Tibial nerve (tissue), 4 donors: ENCODE measurements at regions not wholly inside any gene's neighbourhood (a gene's known extent, or its start where the extent isn't known, plus 50 kb on each side); places are given as distances from the start of the nearest gene placed in this dataset.

ENCODE experiments used
- DNase-seq, 2 donors: peaks; one replicate each; pipeline ENCODE4 v3.0.0-alpha.2; 2019; ENCODE audit warnings: low spot score in 2 of 2
- H3K27ac ChIP-seq, 4 donors: fragments of 200-600 bp; sonication (generic) in 3 of 4; one replicate each; pipeline ENCODE4 v1.5.1; 2017 to 2019; ENCODE audit warnings: mild to moderate bottlenecking in 1 of 4
- H3K27me3 ChIP-seq, 2 donors: fragments of 200-600 bp; sonication (generic) in 1 of 2; one replicate each; pipeline versions ENCODE4 v1.5.1 to v1.6.0; 2017 to 2019
- H3K36me3 ChIP-seq, 3 donors: fragments of 200-600 bp; sonication (generic); one replicate each; pipeline ENCODE4 v1.5.1; 2018 to 2019
- H3K4me1 ChIP-seq, 4 donors: fragments of 200-600 bp; sonication (generic) in 3 of 4; one replicate each; pipeline ENCODE4 v1.5.1; 2017 to 2019
- H3K4me3 ChIP-seq, 4 donors: fragments of 200-600 bp; sonication (generic) in 3 of 4; one replicate each; pipeline ENCODE4 v1.5.1; 2017 to 2019; ENCODE audit warnings: mild to moderate bottlenecking in 1 of 4, moderate library complexity in 1 of 4
- H3K9me3 ChIP-seq, 4 donors: fragments of 200-600 bp; sonication (generic) in 3 of 4; one replicate each; pipeline ENCODE4 v1.5.1; 2017 to 2019
- EP300 ChIP-seq, 2 donors: sonication (generic); formaldehyde crosslinking; IDR thresholded peaks; one replicate each; pipeline ENCODE4 v1.6.1; 2017; ENCODE audit warnings: antibody characterized with exemption in 2 of 2, mild to moderate bottlenecking in 1 of 2
- POLR2A ChIP-seq, 2 donors: fragments of 450-650 bp; IDR thresholded peaks; one replicate each; pipeline ENCODE4 v1.6.1; 2017; ENCODE audit warnings: antibody characterized with exemption in 2 of 2, mild to moderate bottlenecking in 2 of 2, moderate library complexity in 2 of 2
- WGBS, 2 donors: methylation state at CpG; one replicate each; pipeline ENCODE4 v1.1.5; 2018; 5-methylcytosine and 5-hydroxymethylcytosine counted together
- TF ChIP-seq, protein P1 (sequence below), 5 experiments: fragments of 200-600 bp in 3 of 5; fragments of 450-650 bp in 2 of 5; sonication (generic) in 3 of 5; IDR thresholded peaks; one replicate each; pipeline ENCODE4 v1.5.1; 2016 to 2019; ENCODE audit warnings: antibody characterized with exemption in 5 of 5, mild to moderate bottlenecking in 3 of 5, moderate library complexity in 2 of 5

DNA sequence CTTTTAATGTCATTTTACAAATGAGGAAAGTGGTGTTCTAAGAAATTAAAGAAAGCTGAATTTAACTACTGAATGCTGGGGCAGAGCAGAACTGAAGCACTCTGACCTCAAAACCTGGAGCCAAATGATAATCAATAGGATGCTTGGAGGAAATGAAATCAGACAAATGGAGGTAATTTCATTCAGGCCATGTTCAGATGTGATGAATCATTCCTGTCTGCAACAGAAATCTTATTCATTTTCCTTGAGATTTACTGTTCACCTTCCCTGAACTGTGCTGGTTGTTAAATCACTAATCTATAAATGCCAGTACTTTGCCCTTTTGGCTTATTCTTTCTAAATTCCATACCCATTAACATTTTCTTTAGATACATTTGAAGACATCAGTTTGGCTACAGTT is 85.6 kb upstream of the SNX7 start:
- no peaks in the 10 kb centered on the region for H3K27me3 ChIP-seq
- no peaks in the 10 kb centered on the region for H3K4me1 ChIP-seq
- H3K9me3 ChIP-seq = no peaks in the 10 kb centered on the region
- no peak overlapping the region for H3K4me3 ChIP-seq
- DNase-seq = no peak
- H3K27ac ChIP-seq = no peak overlapping the region
- H3K36me3 ChIP-seq = no peaks in the 10 kb centered on the region
- TF ChIP-seq EP300 (IDR thresholded peaks at IDR 0.05) = no peak
- TF ChIP-seq POLR2A (IDR thresholded peaks at IDR 0.05) = no peak
- TF ChIP-seq, protein P1, sequence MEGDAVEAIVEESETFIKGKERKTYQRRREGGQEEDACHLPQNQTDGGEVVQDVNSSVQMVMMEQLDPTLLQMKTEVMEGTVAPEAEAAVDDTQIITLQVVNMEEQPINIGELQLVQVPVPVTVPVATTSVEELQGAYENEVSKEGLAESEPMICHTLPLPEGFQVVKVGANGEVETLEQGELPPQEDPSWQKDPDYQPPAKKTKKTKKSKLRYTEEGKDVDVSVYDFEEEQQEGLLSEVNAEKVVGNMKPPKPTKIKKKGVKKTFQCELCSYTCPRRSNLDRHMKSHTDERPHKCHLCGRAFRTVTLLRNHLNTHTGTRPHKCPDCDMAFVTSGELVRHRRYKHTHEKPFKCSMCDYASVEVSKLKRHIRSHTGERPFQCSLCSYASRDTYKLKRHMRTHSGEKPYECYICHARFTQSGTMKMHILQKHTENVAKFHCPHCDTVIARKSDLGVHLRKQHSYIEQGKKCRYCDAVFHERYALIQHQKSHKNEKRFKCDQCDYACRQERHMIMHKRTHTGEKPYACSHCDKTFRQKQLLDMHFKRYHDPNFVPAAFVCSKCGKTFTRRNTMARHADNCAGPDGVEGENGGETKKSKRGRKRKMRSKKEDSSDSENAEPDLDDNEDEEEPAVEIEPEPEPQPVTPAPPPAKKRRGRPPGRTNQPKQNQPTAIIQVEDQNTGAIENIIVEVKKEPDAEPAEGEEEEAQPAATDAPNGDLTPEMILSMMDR (IDR thresholded peaks at IDR 0.05) = no peak

DNA sequence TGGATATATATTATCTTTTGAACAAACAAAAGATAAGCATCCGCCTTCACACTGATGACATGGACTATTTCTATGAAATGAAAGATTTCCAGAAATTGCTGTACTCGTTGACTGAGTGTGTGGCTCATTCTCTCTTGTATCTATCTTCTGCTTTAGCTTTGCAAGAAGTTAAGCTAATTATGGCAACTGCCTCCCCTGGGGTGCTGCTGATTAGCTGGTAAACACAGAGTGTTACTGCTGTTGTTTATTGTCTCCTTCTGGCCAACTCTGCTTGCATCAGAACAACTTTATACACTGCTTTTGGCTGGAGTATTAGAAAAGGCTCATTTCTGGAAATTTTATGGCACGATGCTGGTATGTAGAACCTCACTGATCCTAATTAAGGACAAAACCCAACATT is 95.6 kb upstream of the SNX7 start:
- no peak for TF ChIP-seq POLR2A (IDR thresholded peaks at IDR 0.05)
- no peak for TF ChIP-seq EP300 (IDR thresholded peaks at IDR 0.05)
- TF ChIP-seq, protein P1 (IDR thresholded peaks at IDR 0.05) = no peak
- no peak overlapping the region for H3K4me3 ChIP-seq
- no peaks in the 10 kb centered on the region for H3K4me1 ChIP-seq
- H3K27ac ChIP-seq = no peak overlapping the region
- WGBS, 2 donors = 47 to 49% methylated on average over 3 of the region's 3 CpGs
- H3K36me3 ChIP-seq = no peaks in the 10 kb centered on the region
- H3K27me3 ChIP-seq = no peaks in the 10 kb centered on the region
- DNase-seq = no peak
- peaks cover 0 to 7% (median 0%) of the 10 kb centered on the region in 4 donors for H3K9me3 ChIP-seq

DNA sequence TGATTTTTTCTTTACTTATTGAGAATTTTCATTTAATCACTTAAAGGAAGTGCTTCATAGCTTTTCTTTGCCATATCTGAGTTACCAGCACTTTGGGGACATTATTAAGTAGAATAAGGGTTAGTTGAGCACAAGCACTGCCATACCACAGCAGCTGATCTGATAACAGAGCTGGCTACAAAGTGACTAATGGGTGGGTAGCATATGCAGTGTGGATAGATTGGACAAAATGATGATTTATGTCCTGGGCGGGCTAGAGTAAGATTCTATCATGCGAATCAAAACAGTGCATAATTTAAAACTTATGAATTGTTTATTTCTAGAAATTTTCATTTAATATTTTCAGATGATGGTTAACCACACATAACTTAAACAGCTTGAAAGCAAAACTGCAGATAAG is 102.2 kb upstream of the SNX7 start:
- Histone ChIP-seq H3K27ac (no peak overlapping the region), H3K4me3 (no peak overlapping the region), H3K4me1 (peaks cover 0 to 7% (median 0%) of the 10 kb centered on the region in 4 donors), H3K9me3 (peaks cover 0 to 7% (median 0%) of the 10 kb centered on the region in 4 donors), H3K27me3 (no peaks in the 10 kb centered on the region), H3K36me3 (no peaks in the 10 kb centered on the region)
- TF ChIP-seq EP300 (IDR thresholded peaks at IDR 0.05) (no peak), POLR2A (IDR thresholded peaks at IDR 0.05) (no peak)
- TF ChIP-seq, protein P1 (IDR thresholded peaks at IDR 0.05) = no peak
- WGBS, 2 donors = 89 to 94% methylated on average over 2 of the region's 2 CpGs
- DNase-seq = no peak

DNA sequence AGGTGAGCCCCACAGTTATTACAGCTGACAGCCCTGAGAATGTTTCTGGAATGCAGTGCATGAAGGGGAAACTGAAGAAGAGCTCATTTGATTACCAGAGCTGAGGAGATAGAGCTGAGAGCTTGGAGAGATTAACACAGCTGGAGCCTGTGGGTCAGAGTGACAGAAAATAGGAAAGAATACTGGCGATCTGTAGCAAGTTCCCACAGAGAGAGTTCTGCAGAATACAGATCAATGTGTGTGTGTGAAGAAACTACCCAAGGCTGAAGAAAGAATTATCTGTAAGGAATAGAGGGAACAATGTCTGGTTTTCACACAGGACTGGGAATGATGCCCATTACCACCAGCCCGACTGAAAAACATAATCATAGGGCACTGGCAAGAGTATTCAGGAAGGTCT is 103.6 kb upstream of the SNX7 start:
- 24 to 29% methylated on average over 2 of the region's 2 CpGs for WGBS, 2 donors
- Histone ChIP-seq H3K27me3 (no peaks in the 10 kb centered on the region), H3K9me3 (no peaks in the 10 kb centered on the region), H3K36me3 (no peaks in the 10 kb centered on the region), H3K27ac (no peak overlapping the region), H3K4me3 (no peak overlapping the region), H3K4me1 (peaks cover 0 to 7% (median 0%) of the 10 kb centered on the region in 4 donors)
- TF ChIP-seq EP300 (IDR thresholded peaks at IDR 0.05) = no peak
- no peak for TF ChIP-seq POLR2A (IDR thresholded peaks at IDR 0.05)
- TF ChIP-seq, protein P1 (IDR thresholded peaks at IDR 0.05) = no peak
- DNase-seq = no peak

DNA sequence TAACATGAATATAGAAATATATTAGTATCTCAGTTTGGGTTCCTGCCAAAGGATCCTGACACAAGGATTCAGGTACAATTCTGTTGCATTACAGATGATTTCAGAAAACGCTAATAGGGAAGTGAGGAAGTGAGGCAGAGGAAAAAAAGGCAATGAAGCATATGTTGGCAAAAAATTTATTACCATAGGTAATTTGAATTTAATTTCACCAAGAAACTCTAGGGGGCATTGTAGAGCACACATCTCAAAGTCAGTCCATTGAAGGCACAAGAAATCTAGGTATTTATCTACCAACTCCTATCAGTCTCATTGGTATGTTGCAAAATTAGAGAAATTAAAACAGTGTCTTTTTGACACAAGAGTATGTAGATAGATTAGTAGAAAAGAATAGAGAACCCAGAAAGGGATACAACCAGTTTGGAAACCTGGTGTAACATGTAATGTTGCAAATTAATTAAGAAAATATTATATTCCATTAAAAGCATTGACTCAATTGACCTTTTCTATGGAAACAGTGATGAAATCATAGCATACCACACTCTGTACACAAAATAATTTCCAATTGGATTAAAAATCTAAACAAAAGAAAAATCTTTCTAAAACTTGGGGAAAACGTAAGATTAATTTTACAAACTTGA is 104.9 kb upstream of the SNX7 start:
- TF ChIP-seq, protein P1 (IDR thresholded peaks at IDR 0.05) = peak in 2 of 5 experiments; percentile 38 to 41
- TF ChIP-seq EP300 (IDR thresholded peaks at IDR 0.05) = no peak
- Histone ChIP-seq H3K9me3 (no peaks in the 10 kb centered on the region), H3K4me1 (peaks cover 0 to 7% (median 0%) of the 10 kb centered on the region in 4 donors), H3K27me3 (no peaks in the 10 kb centered on the region), H3K36me3 (no peaks in the 10 kb centered on the region), H3K27ac (no peak overlapping the region), H3K4me3 (no peak overlapping the region)
- no peak for DNase-seq
- 66 to 67% methylated on average over 2 of the region's 2 CpGs for WGBS, 2 donors
